GM12878 (cell line): ENCODE measurements at regions not wholly inside any gene's neighbourhood (a gene's known extent, or its start where the extent isn't known, plus 50 kb on each side); places are given as distances from the start of the nearest gene placed in this dataset.

Experiments
- ATAC-seq: fragments of 200-7000 bp; cut with Tn5 transposase; 3 replicates; pipeline ENCODE4 v1.9.1; 2020; ENCODE audit warnings: mild to moderate bottlenecking, moderate library complexity
- BruUV-seq: library from RNA; stranded (reverse); fragments of 400-500 nt; replicated peaks from 2 replicates; lab custom pipeline; 2021; lab: Mats Ljungman, UMichigan
- CTCF ChIA-PET: fragments of 300-600 bp; sonication (Branson Sonifier 250); formaldehyde crosslinking; extraction: SDS; loops from one replicate; lab custom pipeline; 2021; ENCODE audit warnings: inconsistent platforms; lab: Yijun Ruan, JAX
- POLR2A ChIA-PET: fragments of 350-600 bp; formaldehyde crosslinking; extraction: SDS; loops from one replicate; lab custom pipeline; 2021; ENCODE audit warnings: inconsistent platforms; lab: Charles Lee
- RAD21 ChIA-PET: fragments of 300-600 bp; sonication (Branson Sonifier 250); formaldehyde crosslinking; loops from one replicate; lab custom pipeline; 2023; ENCODE audit warnings: antibody characterized with exemption; ENCODE audit not compliant: unreplicated experiment; lab: Charles Lee
- SMC1A ChIA-PET: fragments of 300-600 bp; sonication (Branson Sonifier 250); formaldehyde crosslinking; loops from one replicate; lab custom pipeline; 2023; ENCODE audit not compliant: unreplicated experiment, uncharacterized antibody; lab: Charles Lee
- DNase-seq: peaks from one replicate; pipeline ENCODE4 v3.0.0-alpha.2; 2011; ENCODE audit warnings: low read depth, low spot score
- FAIRE-seq: peaks from 3 replicates; lab custom pipeline; 2011; peaks lifted over from hg19 to GRCh38; lab: Jason Lieb, UNC
- H2AFZ ChIP-seq: 2 replicates; pipeline ENCODE4 v1.6.0; 2011; ENCODE audit warnings: low read depth, low read length, control low read depth; ENCODE audit not compliant: control insufficient read depth
- H3K27ac ChIP-seq: 2 replicates; pipeline ENCODE4 v1.5.1; 2011; ENCODE audit warnings: control low read depth; ENCODE audit not compliant: control insufficient read depth, insufficient read depth
- H3K27me3 ChIP-seq, 2 experiments: replicated peaks in 1 of 2; 2 replicates each; pipeline versions ENCODE4 v1.6.0 to v1.6.1; 2011; ENCODE audit warnings: low read length in 1 of 2; ENCODE audit not compliant: control insufficient read depth in 2 of 2, insufficient read depth in 2 of 2
- H3K36me3 ChIP-seq, 2 experiments: 2 replicates each; pipeline ENCODE4 v1.5.1; 2011; ENCODE audit warnings: low read length in 1 of 2; ENCODE audit not compliant: control insufficient read depth in 2 of 2, insufficient read depth in 2 of 2
- H3K4me1 ChIP-seq: 2 replicates; pipeline ENCODE4 v1.6.1; 2011; ENCODE audit warnings: mild to moderate bottlenecking, low read length, moderate library complexity, mixed read lengths; ENCODE audit not compliant: control insufficient read depth, insufficient read depth
- H3K4me2 ChIP-seq: 2 replicates; pipeline ENCODE4 v1.6.0; 2011; ENCODE audit warnings: control low read depth; ENCODE audit not compliant: control insufficient read depth, insufficient read depth
- H3K4me3 ChIP-seq: fragments of 200-600 bp; sonication (generic); 2 replicates; pipeline ENCODE4 v1.5.1; 2016
- H3K79me2 ChIP-seq: 2 replicates; pipeline ENCODE4 v1.6.0; 2011; ENCODE audit warnings: low read length; ENCODE audit not compliant: control insufficient read depth, insufficient read depth
- H3K9ac ChIP-seq: 2 replicates; pipeline ENCODE4 v1.8.0; 2011; ENCODE audit warnings: low read length, control low read depth, mixed read lengths; ENCODE audit not compliant: control insufficient read depth, insufficient read depth
- H3K9me3 ChIP-seq: replicated peaks from 3 replicates; pipeline ENCODE4 v1.5.1; 2011; ENCODE audit warnings: mild to moderate bottlenecking, low read length; ENCODE audit not compliant: control insufficient read depth, insufficient read depth
- H4K20me1 ChIP-seq: 2 replicates; pipeline ENCODE4 v1.6.0; 2011; ENCODE audit not compliant: control insufficient read depth, insufficient read depth
- CREB1 ChIP-seq: IDR thresholded peaks from 2 replicates; pipeline ENCODE4 v1.6.1; 2012; ENCODE audit warnings: low read depth, mild to moderate bottlenecking, inconsistent platforms
- EZH2 ChIP-seq: IDR thresholded peaks from 2 replicates; pipeline ENCODE4 v1.6.1; 2012; ENCODE audit warnings: low read depth, mild to moderate bottlenecking, control low read depth, inconsistent platforms, low read length, borderline replicate concordance; ENCODE audit not compliant: control insufficient read depth
- HCFC1 ChIP-seq: fragments of 150-350 bp; IDR thresholded peaks from 2 replicates; pipeline ENCODE4 v1.6.1; 2014; ENCODE audit warnings: low read length
- IKZF2 ChIP-seq, 2 experiments: fragments of 450-650 bp; IDR thresholded peaks; 2 replicates each; pipeline ENCODE4 v1.6.1; 2017; ENCODE audit warnings: mild to moderate bottlenecking in 2 of 2, moderate library complexity in 2 of 2
- IRF4 ChIP-seq: IDR thresholded peaks from 2 replicates; pipeline ENCODE4 v1.6.1; 2011; ENCODE audit warnings: low read depth, low read length
- NBN ChIP-seq: fragments of 450-650 bp; IDR thresholded peaks from 2 replicates; pipeline ENCODE4 v1.6.1; 2016
- NFIC ChIP-seq: IDR thresholded peaks from 2 replicates; pipeline ENCODE4 v1.6.1; 2012; ENCODE audit warnings: low read depth, mild to moderate bottlenecking, inconsistent platforms, low read length, moderate library complexity
- POLR2A ChIP-seq: IDR thresholded peaks from 2 replicates; pipeline ENCODE4 v1.6.1; 2011; ENCODE audit warnings: low read depth, mild to moderate bottlenecking, low read length
- SREBF1 ChIP-seq: IDR thresholded peaks from 2 replicates; pipeline ENCODE4 v1.6.1; 2012; ENCODE audit warnings: mild to moderate bottlenecking, low read length
- TCF12 ChIP-seq: IDR thresholded peaks from 2 replicates; pipeline ENCODE4 v1.6.1; 2011; ENCODE audit warnings: low read depth, mild to moderate bottlenecking, low read length
- ZBED1 ChIP-seq: IDR thresholded peaks from 2 replicates; pipeline ENCODE4 v1.6.1; 2016; ENCODE audit warnings: borderline replicate concordance
- WGBS: methylation state at CpG from one replicate; pipeline ENCODE4 v1.1.6; 2016; ENCODE audit warnings: low lambda C conversion rate; ENCODE audit not compliant: insufficient replicate concordance, insufficient coverage; ENCODE audit errors: missing lambda C conversion rate; 5-methylcytosine and 5-hydroxymethylcytosine counted together
- in situ Hi-C: fragments of 300-500 bp; cut with MboI; formaldehyde crosslinking; loops from 9 replicates; pipeline ENCODE4 v1.14.3; 2018; ENCODE audit warnings: mixed read lengths
- intact Hi-C: fragments of 100-400 bp; cut with micrococcal nuclease; formaldehyde crosslinking; loops from one replicate; pipeline ENCODE4 v1.14.2; 2022; ENCODE audit not compliant: unreplicated experiment
- TF ChIP-seq, protein P1 (sequence below): fragments of 450-650 bp; IDR thresholded peaks from 2 replicates; pipeline ENCODE4 v1.6.1; 2018; ENCODE audit warnings: borderline replicate concordance, mild to moderate bottlenecking; ENCODE audit not compliant: partially characterized antibody
- TF ChIP-seq, protein P2 (sequence below): fragments of 450-650 bp; formaldehyde crosslinking; IDR thresholded peaks from 2 replicates; pipeline ENCODE4 v1.5.0; 2022; ENCODE audit warnings: mild to moderate bottlenecking, missing genetic modification characterization
- TF ChIP-seq, protein P3 (sequence below): IDR thresholded peaks from 2 replicates; pipeline ENCODE4 v1.6.1; 2012; ENCODE audit warnings: improper control_type of control experiment, low read depth, low read length; ENCODE audit not compliant: insufficient replicate concordance
- TF ChIP-seq, protein P4 (sequence below): IDR thresholded peaks from 2 replicates; pipeline ENCODE4 v1.6.1; 2011; ENCODE audit warnings: borderline replicate concordance, low read depth, mild to moderate bottlenecking, moderate library complexity, mixed read lengths, low read length; ENCODE audit not compliant: insufficient read depth; ENCODE audit errors: extremely low read length

DNA sequence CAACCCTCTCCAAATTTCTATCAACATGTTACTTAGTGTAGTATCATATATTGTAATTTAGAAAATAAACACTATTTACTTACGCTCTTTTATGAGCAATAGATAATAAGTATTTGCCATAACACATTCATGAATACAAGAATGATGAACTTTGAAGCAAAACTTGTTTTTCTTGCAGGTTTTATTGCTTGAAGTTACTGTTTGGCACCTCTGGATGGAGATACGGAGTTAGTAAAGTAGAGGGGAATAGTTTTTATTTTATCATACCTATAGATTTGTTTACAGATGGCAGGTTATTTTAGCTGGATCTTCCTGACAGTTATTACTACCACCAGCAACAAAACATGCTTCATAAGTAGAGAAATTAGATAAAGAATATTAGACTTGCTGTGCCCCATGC lies 274.2 kb upstream of the LRRTM4 start:
- WGBS, result 10% methylated on average over 2 of the region's 2 CpGs
- ATAC-seq (no peak), DNase-seq (no peak), FAIRE-seq (no peak)
- intact Hi-C loops, result no loop called here
- in situ Hi-C loops, result no loop called here
- Histone ChIP-seq H3K79me2 (no peaks in the 10 kb centered on the region), H3K9ac (no peak overlapping the region), H3K36me3 (no peaks in the 10 kb centered on the region), H3K27me3 (no peaks in the 10 kb centered on the region), H3K4me1 (no peaks in the 10 kb centered on the region), H4K20me1 (no peaks in the 10 kb centered on the region), H3K4me3 (no peak overlapping the region), H3K4me2 (no peak overlapping the region), H3K27ac (no peak overlapping the region), H3K9me3 (no peaks in the 10 kb centered on the region), H2AFZ (no peak overlapping the region)
- CTCF ChIA-PET, result no interaction called here
- SMC1A ChIA-PET, result no interaction called here
- BruUV-seq, result no TSS peak
- POLR2A ChIA-PET, result no interaction called here
- RAD21 ChIA-PET, result no interaction called here
- TF ChIP-seq IKZF2 (IDR thresholded peaks at IDR 0.05) (no peak), POLR2A (no peak), ZBED1 (no peak), SREBF1 (no peak), CREB1 (no peak), EZH2 (no peak), IRF4 (no peak), HCFC1 (no peak), NBN (no peak), TCF12 (no peak), NFIC (no peak)
- TF ChIP-seq, protein P1, sequence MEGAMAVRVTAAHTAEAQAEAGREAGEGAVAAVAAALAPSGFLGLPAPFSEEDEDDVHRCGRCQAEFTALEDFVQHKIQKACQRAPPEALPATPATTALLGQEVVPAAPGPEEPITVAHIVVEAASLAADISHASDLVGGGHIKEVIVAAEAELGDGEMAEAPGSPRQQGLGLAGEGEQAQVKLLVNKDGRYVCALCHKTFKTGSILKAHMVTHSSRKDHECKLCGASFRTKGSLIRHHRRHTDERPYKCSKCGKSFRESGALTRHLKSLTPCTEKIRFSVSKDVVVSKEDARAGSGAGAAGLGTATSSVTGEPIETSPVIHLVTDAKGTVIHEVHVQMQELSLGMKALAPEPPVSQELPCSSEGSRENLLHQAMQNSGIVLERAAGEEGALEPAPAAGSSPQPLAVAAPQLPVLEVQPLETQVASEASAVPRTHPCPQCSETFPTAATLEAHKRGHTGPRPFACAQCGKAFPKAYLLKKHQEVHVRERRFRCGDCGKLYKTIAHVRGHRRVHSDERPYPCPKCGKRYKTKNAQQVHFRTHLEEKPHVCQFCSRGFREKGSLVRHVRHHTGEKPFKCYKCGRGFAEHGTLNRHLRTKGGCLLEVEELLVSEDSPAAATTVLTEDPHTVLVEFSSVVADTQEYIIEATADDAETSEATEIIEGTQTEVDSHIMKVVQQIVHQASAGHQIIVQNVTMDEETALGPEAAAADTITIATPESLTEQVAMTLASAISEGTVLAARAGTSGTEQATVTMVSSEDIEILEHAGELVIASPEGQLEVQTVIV, result no peak
- TF ChIP-seq, protein P2, sequence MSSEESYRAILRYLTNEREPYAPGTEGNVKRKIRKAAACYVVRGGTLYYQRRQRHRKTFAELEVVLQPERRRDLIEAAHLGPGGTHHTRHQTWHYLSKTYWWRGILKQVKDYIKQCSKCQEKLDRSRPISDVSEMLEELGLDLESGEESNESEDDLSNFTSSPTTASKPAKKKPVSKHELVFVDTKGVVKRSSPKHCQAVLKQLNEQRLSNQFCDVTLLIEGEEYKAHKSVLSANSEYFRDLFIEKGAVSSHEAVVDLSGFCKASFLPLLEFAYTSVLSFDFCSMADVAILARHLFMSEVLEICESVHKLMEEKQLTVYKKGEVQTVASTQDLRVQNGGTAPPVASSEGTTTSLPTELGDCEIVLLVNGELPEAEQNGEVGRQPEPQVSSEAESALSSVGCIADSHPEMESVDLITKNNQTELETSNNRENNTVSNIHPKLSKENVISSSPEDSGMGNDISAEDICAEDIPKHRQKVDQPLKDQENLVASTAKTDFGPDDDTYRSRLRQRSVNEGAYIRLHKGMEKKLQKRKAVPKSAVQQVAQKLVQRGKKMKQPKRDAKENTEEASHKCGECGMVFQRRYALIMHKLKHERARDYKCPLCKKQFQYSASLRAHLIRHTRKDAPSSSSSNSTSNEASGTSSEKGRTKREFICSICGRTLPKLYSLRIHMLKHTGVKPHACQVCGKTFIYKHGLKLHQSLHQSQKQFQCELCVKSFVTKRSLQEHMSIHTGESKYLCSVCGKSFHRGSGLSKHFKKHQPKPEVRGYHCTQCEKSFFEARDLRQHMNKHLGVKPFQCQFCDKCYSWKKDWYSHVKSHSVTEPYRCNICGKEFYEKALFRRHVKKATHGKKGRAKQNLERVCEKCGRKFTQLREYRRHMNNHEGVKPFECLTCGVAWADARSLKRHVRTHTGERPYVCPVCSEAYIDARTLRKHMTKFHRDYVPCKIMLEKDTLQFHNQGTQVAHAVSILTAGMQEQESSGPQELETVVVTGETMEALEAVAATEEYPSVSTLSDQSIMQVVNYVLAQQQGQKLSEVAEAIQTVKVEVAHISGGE, result no peak
- TF ChIP-seq, protein P3, sequence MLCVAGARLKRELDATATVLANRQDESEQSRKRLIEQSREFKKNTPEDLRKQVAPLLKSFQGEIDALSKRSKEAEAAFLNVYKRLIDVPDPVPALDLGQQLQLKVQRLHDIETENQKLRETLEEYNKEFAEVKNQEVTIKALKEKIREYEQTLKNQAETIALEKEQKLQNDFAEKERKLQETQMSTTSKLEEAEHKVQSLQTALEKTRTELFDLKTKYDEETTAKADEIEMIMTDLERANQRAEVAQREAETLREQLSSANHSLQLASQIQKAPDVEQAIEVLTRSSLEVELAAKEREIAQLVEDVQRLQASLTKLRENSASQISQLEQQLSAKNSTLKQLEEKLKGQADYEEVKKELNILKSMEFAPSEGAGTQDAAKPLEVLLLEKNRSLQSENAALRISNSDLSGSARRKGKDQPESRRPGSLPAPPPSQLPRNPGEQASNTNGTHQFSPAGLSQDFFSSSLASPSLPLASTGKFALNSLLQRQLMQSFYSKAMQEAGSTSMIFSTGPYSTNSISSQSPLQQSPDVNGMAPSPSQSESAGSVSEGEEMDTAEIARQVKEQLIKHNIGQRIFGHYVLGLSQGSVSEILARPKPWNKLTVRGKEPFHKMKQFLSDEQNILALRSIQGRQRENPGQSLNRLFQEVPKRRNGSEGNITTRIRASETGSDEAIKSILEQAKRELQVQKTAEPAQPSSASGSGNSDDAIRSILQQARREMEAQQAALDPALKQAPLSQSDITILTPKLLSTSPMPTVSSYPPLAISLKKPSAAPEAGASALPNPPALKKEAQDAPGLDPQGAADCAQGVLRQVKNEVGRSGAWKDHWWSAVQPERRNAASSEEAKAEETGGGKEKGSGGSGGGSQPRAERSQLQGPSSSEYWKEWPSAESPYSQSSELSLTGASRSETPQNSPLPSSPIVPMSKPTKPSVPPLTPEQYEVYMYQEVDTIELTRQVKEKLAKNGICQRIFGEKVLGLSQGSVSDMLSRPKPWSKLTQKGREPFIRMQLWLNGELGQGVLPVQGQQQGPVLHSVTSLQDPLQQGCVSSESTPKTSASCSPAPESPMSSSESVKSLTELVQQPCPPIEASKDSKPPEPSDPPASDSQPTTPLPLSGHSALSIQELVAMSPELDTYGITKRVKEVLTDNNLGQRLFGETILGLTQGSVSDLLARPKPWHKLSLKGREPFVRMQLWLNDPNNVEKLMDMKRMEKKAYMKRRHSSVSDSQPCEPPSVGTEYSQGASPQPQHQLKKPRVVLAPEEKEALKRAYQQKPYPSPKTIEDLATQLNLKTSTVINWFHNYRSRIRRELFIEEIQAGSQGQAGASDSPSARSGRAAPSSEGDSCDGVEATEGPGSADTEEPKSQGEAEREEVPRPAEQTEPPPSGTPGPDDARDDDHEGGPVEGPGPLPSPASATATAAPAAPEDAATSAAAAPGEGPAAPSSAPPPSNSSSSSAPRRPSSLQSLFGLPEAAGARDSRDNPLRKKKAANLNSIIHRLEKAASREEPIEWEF, result no peak
- TF ChIP-seq, protein P4, sequence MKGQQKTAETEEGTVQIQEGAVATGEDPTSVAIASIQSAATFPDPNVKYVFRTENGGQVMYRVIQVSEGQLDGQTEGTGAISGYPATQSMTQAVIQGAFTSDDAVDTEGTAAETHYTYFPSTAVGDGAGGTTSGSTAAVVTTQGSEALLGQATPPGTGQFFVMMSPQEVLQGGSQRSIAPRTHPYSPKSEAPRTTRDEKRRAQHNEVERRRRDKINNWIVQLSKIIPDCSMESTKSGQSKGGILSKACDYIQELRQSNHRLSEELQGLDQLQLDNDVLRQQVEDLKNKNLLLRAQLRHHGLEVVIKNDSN, result no peak
